ENCODE measurements at regions not wholly inside any gene's neighbourhood (a gene's known extent, or its start where the extent isn't known, plus 50 kb on each side); places are given as distances from the start of the nearest gene placed in this dataset.
A peak's percentile ranks its signal among the peaks of the same experiment; 100 is the strongest.

DNA sequence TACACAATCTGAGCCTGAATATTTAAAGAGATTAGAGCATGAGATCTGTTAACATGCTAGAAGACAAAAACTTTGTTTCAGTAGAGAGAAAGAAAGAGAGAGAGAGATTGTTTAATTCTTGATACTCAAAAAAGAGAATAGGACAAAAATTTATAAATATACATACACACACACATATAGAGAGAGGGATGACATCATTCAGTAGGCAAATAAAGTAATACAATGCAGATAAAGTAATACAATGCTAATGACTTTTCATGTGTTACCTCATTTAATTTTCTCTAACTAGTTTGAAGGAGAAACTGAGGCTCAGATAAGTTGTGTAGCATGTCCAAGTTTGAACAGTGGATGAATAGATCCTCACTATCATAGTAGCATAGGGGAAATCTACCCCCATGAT is 286.4 kb downstream of the CMPK2 start:
- no peak for DNase-seq

DNA sequence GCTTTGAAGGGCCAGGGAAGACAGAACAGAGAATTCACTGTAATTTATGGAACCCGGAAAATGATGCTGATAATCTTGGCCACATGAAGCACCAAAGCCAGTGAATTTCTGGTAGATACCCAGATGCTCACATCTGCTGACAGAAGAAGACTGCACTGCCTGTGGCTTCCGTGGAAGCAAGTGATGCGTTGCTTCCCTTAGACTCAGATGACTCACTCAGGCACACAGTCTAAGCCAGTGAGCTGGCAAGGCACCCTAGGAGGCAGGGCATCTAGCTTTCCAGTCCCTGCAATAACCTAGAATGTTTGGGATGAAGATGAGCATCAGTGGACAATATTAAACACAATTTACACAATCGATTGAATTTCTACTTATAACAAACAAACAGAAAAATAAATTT is 284.7 kb downstream of the CMPK2 start:
- DNase-seq = no peak

DNA sequence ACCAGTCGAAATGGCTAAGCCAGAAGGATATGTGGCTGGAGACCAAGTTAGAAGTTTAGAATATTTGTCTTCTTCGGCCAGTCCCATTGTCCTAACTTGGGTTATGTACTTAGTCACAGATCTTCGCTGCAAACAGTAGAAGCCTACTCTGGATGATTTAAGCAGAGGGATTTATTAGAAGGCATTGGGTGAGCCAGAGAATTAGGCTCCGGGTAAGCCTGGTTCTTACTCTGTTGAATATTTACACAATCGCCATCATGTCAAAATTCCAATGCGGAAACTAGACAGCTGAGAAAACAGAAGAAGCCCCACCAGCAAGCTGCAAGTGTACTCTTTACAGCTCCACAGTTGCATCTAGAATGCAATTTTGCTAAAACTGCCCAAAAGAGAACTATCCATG is 276.6 kb downstream of the CMPK2 start:
- DNase-seq = no peak

GRCh38 chr2:6590442-6590841 is 275.3 kb downstream of the CMPK2 start:
- no peak for DNase-seq

DNA sequence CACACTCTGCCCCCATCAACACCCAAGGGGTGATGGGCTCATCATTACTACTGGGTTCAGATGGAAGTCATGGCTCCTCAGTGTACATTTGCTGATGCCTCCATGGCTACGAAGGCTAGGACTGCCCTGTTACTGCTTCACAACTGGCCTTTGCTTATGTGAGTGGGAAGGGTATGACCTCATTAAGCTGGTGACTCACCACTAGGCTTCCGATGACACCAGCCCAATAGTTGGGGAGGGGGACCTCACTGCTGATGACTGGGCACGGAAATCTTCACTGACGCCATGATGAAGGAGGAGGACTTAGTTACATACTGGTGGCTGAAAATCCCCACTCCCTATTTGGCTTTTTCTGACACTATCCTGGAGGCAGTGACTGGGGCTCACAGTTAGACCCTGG is 263.2 kb downstream of the CMPK2 start:
- no peak for DNase-seq

DNA sequence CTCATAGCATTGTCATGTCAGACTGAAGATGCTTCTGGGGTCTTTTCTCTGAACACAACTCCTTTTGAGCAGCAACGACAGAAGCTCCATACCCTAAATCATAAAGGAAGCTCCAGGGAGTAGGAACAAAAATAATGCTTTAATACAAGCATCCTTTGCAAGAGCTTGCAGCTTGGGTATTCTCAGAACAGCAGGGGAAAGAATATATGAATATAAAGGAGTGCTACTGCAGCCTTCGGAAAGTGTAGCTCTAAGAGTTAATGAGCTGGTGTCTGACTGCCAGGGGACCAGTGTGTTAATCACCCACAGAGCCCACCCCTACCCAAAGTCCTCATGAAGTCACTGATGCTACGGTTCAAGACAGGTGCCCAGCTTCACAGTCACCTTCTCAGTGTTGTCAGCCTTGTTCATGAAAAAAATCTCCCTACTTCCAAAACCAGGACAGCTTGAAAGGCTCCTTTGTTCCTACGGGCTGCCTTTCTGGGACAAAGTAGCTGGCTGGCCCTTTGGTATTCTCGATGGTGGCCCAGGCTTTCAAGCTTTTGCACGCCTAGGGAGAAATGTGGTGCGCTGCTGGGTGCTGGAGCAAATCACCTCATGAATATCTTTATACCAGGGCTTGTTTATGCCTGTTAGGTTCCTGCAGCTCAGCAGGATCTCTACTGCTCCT is 259.7 kb downstream of the CMPK2 start:
- peak in 26 of 58 donors; percentile 1 to 54 (median 10) for DNase-seq

DNA sequence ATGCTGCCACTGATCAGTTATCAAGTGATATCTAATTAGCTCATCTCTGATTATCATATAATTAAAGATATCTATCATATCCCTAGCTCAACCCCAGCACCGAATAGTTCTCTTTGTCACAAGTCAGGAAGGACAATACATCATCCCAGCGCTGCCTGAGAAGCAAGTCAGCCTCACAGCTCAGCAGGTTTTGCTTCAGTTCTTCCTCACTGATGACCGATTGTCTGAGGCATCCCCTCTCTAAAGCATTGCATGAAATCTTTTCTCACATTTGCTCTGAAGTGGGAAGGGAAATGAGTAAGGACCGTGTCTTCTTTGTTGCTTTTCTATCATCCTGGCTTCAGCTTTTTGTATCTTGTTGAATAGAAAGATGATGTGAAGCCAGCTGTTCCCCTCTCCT is 247.9 kb downstream of the CMPK2 start:
- no peak for DNase-seq

DNA sequence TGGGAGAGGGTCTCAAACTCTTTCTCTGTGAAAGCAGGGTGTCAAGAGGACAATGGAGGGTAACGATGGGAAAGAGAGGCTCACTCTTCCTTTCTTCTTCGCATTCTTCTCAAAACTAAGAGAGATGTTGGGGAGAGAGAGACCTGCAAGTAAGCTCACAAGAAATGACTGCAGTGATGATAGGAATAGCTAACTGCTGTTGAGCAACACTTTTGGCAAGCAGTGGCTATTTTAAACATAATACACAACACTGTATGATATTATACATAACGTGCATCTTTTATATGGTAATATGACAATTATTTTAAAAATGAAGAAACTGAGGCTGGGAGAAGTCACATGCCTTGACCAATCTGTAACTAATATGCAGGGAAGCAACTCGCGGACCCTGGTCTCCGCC is 247.5 kb downstream of the CMPK2 start:
- DNase-seq = no peak

DNA sequence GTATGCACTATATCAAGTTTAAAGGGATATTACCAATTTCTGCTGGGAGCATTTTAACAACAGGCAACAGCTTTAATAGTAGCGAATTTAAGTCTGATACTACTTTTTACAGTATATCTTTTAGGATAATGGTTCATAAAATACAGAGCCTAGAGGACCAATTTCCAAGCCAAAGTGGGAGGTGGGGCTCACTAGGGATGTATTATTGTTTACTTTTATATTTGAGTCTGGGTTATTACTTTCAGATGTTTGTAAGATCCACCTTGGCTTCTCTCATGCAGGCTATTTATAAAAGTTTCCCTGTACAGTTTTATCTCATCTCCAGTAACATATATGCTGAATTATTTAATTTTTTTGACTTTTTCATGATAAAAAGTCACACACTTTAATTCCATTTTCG is 242.0 kb downstream of the CMPK2 start:
- no peak for DNase-seq

DNA sequence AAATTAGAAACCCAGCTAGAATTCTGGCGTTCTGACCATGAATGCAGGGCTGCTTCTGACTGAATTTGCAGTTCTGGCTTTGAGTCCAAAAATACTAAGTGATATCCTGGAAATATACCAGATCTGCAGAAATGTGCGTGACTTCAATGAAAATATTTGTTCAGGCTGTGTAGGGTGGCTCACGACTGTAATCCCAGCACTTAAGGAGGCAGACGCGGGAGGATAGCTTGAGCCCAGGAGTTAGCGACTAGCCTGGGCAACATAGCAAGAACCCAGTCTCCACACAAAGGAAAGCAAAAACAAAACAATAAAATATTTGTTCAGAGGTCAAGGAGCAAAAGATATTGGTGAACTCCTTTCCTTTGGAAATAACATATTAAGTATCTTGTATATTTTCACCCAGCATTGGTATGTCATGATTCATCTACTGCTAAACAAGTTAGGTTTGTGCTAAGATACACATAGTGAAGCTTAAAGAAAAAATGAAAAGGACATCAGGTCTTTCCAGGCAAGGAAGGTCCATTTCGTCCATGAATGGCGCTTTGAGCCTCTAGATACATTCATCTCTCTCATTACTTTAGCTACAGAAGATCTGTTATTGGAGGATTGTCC is 239.2 kb downstream of the CMPK2 start:
- DNase-seq = no peak

- no peak for DNase-seq
Observed at GRCh38 chr2:6627316-6627715, 238.4 kb downstream of the CMPK2 start.

DNA sequence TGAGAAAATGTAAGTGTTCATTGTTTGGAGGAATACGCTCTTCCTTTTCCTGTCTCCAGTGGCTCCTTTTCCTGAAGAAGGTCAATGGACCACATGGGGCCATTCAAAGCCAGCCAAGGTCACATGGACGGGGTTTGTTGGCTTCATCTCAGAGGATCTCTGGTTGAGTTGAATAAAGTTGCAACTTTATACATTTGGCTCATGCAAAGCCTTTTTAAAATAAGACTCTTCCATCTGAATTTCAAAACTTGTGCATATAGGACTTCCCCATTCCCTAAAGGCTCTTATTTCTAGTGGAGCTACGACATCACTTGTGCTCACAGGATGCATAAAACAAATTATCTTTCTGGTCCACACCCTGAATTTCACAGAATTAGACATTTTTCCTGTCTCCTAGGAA is 235.5 kb downstream of the CMPK2 start:
- DNase-seq = no peak

GRCh38 chr2:6635296-6635695 is 230.4 kb downstream of the CMPK2 start:
- DNase-seq = no peak

- DNase-seq = no peak
Observed at GRCh38 chr2:6637330-6637729, 228.4 kb downstream of the CMPK2 start.

DNA sequence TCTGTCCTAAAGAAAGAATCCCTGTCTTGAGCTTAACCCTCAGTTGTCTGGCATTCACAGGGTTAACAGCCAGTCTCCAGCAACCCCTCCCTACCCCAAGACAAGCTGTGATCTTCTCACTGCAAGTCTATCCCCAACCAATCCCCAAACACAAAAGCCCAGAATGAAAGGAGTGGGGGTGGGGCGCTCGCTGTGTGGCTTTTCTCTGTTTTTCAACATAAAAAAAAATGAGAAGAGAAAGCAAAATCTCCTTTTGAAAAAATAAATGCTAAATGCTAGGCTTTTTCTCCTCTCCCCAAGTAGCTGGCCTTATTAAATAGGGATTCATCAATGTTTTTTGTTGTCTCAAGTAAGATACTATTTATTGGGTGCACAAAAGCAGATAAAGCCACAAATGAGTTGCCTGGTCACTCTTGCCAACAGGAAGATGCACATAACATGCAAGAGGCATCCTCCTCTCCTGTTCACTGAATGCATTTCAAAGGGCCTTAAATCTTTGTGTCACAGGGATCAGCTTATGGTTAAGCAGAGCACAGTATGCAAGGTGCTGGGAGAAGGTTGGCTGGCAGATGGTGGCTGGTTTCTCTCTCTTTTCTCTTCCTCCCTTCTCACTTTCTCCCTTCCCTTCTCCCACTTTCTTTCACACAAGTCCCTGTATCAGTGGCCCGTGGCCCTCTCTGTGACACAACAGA is 225.6 kb downstream of the CMPK2 start:
- no peak for DNase-seq

- no peak for DNase-seq
Observed at GRCh38 chr2:6640621-6641015, 225.1 kb downstream of the CMPK2 start.

- DNase-seq = peak in 5 of 58 donors; percentile 2 to 12 (median 7)
Observed at GRCh38 chr2:6641956-6642355, 223.8 kb downstream of the CMPK2 start.

DNA sequence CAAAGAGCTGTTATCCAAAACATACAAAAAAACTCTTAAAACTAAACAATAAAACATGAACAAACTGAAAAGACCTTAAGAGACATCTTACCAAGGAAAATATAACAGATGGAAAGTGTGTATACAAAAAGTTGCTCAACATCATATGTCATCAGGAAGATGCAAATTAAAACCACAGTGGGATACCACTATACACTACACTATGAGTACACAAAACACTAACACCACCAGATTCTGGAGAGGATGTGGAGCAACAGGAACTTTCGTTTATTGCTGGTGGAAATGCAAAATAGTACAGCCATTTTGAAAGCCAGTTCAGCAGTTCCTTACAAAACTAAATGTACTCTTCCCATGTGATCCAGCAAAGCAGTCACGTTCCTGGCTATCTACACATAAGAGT is 221.4 kb downstream of the CMPK2 start:
- no peak for DNase-seq

DNA sequence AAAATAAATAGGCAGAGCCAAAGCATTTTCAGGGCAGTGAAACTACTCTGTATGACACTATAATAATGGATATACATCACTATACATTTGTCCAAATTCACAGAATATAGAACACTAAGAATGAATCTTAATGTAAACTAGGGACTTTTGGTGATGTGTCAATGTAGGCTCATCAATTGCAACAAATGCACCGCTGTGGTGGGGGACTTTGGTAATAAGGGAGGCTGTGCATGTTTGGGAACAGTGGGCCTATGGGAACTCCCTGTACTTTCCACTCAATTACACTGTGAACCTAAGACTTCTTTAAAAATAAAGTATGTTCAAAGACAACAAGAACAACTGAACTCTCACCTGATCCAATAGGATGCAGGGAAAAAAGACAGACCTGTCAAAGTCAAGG is 220.7 kb downstream of the CMPK2 start:
- DNase-seq = no peak

GRCh38 chr2:6645672-6646071 is 220.0 kb downstream of the CMPK2 start:
- no peak for DNase-seq

- no peak for DNase-seq
Observed at GRCh38 chr2:6647046-6647445, 218.7 kb downstream of the CMPK2 start.

DNA sequence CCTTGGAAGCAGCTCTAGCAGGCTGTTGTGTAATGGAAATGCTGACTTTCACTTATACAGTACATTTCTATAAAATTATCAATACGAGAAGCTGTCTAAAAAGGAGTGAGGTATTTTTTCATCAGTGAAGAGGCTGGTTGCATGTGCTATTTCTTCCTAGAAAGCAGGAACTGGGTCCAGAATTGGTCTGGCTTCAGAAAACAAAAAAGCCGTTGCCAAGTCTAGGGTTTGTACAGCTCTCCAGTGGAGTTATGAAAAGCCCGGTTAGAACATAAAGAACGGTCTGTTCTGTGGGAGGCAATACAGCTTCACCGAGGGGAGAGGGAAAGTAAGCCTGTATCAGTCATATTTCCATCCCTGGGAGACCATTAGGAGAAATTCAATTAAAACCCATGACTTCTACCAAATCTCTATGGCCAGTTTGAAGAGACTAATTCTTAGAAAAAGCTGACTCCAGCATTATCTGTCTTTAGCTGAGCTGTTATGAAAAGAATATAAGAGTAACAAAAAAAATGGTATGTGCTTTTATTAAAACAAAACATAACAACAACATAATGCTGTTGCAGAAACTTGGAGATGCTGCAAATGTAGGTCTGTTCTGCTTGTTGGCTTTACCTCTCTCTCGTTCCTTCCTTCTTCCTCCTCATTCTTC is 217.0 kb downstream of the CMPK2 start:
- DNase-seq = peak in 24 of 58 donors; percentile 2 to 57 (median 10)

Data from anterior cingulate cortex (tissue), 58 donors.